Osteoblast (primary cell): ENCODE measurements at regions not wholly inside any gene's neighbourhood (a gene's known extent, or its start where the extent isn't known, plus 50 kb on each side); places are given as distances from the start of the nearest gene placed in this dataset.

Source experiments
- DNase-seq: peaks from one replicate; pipeline ENCODE4 v3.0.0; 2011; ENCODE audit warnings: low spot score, mixed read lengths; ENCODE audit not compliant: insufficient read length; ENCODE audit errors: missing footprints
- H2AFZ ChIP-seq: 2 replicates; pipeline ENCODE4 v1.6.0; 2011; ENCODE audit warnings: mild to moderate bottlenecking, low read length
- H3K27ac ChIP-seq: 2 replicates; pipeline ENCODE4 v1.5.1; 2011; ENCODE audit warnings: mild to moderate bottlenecking, low read depth, low read length, moderate library complexity
- H3K27me3 ChIP-seq: 2 replicates; pipeline ENCODE4 v1.6.0; 2012; ENCODE audit warnings: mild to moderate bottlenecking, control low read depth, inconsistent platforms, low read length, moderate library complexity; ENCODE audit not compliant: insufficient read depth
- H3K36me3 ChIP-seq: 2 replicates; pipeline ENCODE4 v1.5.1; 2011; ENCODE audit warnings: mild to moderate bottlenecking, low read length, control low read depth, moderate library complexity; ENCODE audit not compliant: insufficient read depth
- H3K4me1 ChIP-seq: 2 replicates; pipeline ENCODE4 v1.5.1; 2011; ENCODE audit warnings: mild to moderate bottlenecking, low read length, control low read depth, moderate library complexity; ENCODE audit not compliant: insufficient read depth
- H3K4me2 ChIP-seq: 2 replicates; pipeline ENCODE4 v1.6.0; 2011; ENCODE audit warnings: mild to moderate bottlenecking, low read length; ENCODE audit not compliant: insufficient read depth
- H3K4me3 ChIP-seq: fragments of 200-600 bp; sonication (generic); 3 replicates; pipeline ENCODE4 v1.5.1; 2012; ENCODE audit warnings: mild to moderate bottlenecking, low read length, inconsistent platforms; ENCODE audit not compliant: insufficient read depth
- H3K79me2 ChIP-seq: 2 replicates; pipeline ENCODE4 v1.6.0; 2012; ENCODE audit warnings: mild to moderate bottlenecking, low read length, control low read depth, inconsistent platforms; ENCODE audit not compliant: insufficient read depth
- H3K9me3 ChIP-seq: 2 replicates; pipeline ENCODE4 v1.5.1; 2011; ENCODE audit warnings: low read depth, low read length, control low read depth
- H4K20me1 ChIP-seq: 2 replicates; pipeline ENCODE4 v1.6.0; 2012; ENCODE audit warnings: mild to moderate bottlenecking, low read length, control low read depth; ENCODE audit not compliant: insufficient read depth
- CTCF ChIP-seq: IDR thresholded peaks from 2 replicates; pipeline ENCODE4 v1.5.1; 2011; ENCODE audit warnings: mild to moderate bottlenecking, low read depth, low read length, moderate library complexity; ENCODE audit errors: extremely low read depth

GRCh38 chr6:40930045-40930444 lies 109.0 kb downstream of the UNC5CL start:
- Histone ChIP-seq H3K4me1 (peaks cover 11% of the 10 kb centered on the region), H3K4me3 (no peak overlapping the region), H3K27ac (no peak overlapping the region), H4K20me1 (no peaks in the 10 kb centered on the region), H3K36me3 (no peaks in the 10 kb centered on the region), H3K79me2 (no peaks in the 10 kb centered on the region), H3K4me2 (no peak overlapping the region), H3K9me3 (no peaks in the 10 kb centered on the region), H3K27me3 (peaks cover 9% of the 10 kb centered on the region), H2AFZ (no peak overlapping the region)
- DNase-seq, result no peak
- no peak for TF ChIP-seq CTCF

GRCh38 chr6:40929176-40929575 lies 109.8 kb downstream of the UNC5CL start:
- Histone ChIP-seq H3K4me2 (no peak overlapping the region), H2AFZ (no peak overlapping the region), H3K27ac (no peak overlapping the region)

DNA sequence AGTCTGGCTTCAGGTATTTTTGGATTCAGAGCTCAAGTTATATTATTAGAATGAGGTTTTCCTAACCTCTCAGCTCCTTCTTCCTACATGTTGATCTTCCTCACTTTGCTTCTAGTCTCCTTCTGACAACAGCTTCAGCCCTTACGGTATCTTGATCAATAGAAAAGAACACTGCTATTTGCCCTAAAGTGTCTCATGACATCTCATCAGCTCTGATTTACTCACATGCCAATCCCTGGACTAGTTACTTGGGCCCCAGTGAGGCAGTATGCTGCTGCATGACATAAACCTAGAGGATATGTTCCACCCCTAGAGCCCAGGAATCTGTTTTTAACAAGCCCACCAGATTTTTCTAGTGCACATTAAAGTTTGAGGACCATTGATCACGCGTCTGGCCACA lies 110.3 kb downstream of the UNC5CL start:
- Histone ChIP-seq H3K79me2 (no peaks in the 10 kb centered on the region), H3K36me3 (no peaks in the 10 kb centered on the region), H2AFZ (no peak overlapping the region), H4K20me1 (no peaks in the 10 kb centered on the region), H3K27ac (no peak overlapping the region), H3K4me1 (peaks cover 11% of the 10 kb centered on the region), H3K27me3 (peaks cover 13% of the 10 kb centered on the region), H3K4me2 (no peak overlapping the region), H3K9me3 (no peaks in the 10 kb centered on the region), H3K4me3 (no peak overlapping the region)
- no peak for TF ChIP-seq CTCF
- DNase-seq, result no peak

More at GRCh38 chr6:40929176-40929575, 109.8 kb downstream of the UNC5CL start:
- Histone ChIP-seq H3K79me2 (no peaks in the 10 kb centered on the region), H3K4me3 (no peak overlapping the region), H4K20me1 (no peaks in the 10 kb centered on the region), H3K27me3 (peaks cover 9% of the 10 kb centered on the region), H3K36me3 (no peaks in the 10 kb centered on the region), H3K4me1 (peaks cover 11% of the 10 kb centered on the region), H3K9me3 (no peaks in the 10 kb centered on the region)
- TF ChIP-seq CTCF, result no peak
- DNase-seq, result no peak

- no peak for TF ChIP-seq CTCF
- Histone ChIP-seq H3K4me3 (no peak overlapping the region), H3K27ac (no peak overlapping the region), H2AFZ (no peak overlapping the region), H3K36me3 (no peaks in the 10 kb centered on the region), H3K4me1 (peaks cover 11% of the 10 kb centered on the region), H3K27me3 (peaks cover 15% of the 10 kb centered on the region), H3K9me3 (no peaks in the 10 kb centered on the region), H4K20me1 (no peaks in the 10 kb centered on the region), H3K4me2 (no peak overlapping the region), H3K79me2 (no peaks in the 10 kb centered on the region)
- DNase-seq, result no peak
Measured at GRCh38 chr6:40928307-40928706, 110.7 kb downstream of the UNC5CL start.
